ENCODE measurements at regions not wholly inside any gene's neighbourhood (a gene's known extent, or its start where the extent isn't known, plus 50 kb on each side); places are given as distances from the start of the nearest gene placed in this dataset.
"Not testable (repeated sequence)": the region's sequence is repeated elsewhere in the genome, so short reads cannot be mapped to it uniquely, and the experiment has no call there.

- no peak for DNase-seq
Measured at GRCh38 chr14:98184457-98184856, 1087.5 kb downstream of the BCL11B start.

GRCh38 chr14:98185036-98185435 lies 1087.0 kb downstream of the BCL11B start:
- no peak for DNase-seq

- no peak for DNase-seq
Measured at GRCh38 chr14:98186140-98186539, 1085.9 kb downstream of the BCL11B start.

- no peak for DNase-seq
Measured at GRCh38 chr14:98187281-98187680, 1084.7 kb downstream of the BCL11B start.

- DNase-seq = peak; percentile 94
Measured at GRCh38 chr14:98189062-98189461, 1082.9 kb downstream of the BCL11B start.

- DNase-seq = peak; percentile 57
Measured at GRCh38 chr14:98189511-98189910, 1082.5 kb downstream of the BCL11B start.

- DNase-seq = no peak
Measured at GRCh38 chr14:98189944-98190343, 1082.1 kb downstream of the BCL11B start.

- DNase-seq = no peak
Measured at GRCh38 chr14:98192946-98193345, 1079.1 kb downstream of the BCL11B start.

GRCh38 chr14:98194821-98195220 lies 1077.2 kb downstream of the BCL11B start:
- no peak for DNase-seq

GRCh38 chr14:98195256-98195655 lies 1076.7 kb downstream of the BCL11B start:
- no peak for DNase-seq

GRCh38 chr14:98197933-98198332 lies 1074.1 kb downstream of the BCL11B start:
- no peak for DNase-seq

- no peak for DNase-seq
Measured at GRCh38 chr14:98198385-98198784, 1073.6 kb downstream of the BCL11B start.

- no peak for DNase-seq
Measured at GRCh38 chr14:98200601-98201000, 1071.4 kb downstream of the BCL11B start.

GRCh38 chr14:98203421-98203820 lies 1068.6 kb downstream of the BCL11B start:
- no peak for DNase-seq

GRCh38 chr14:98204139-98204538 lies 1067.9 kb downstream of the BCL11B start:
- no peak for DNase-seq

GRCh38 chr14:98207415-98207814 lies 1064.6 kb downstream of the BCL11B start:
- no peak for DNase-seq

GRCh38 chr14:98208211-98208611 lies 1063.8 kb downstream of the BCL11B start:
- DNase-seq = no peak

- DNase-seq = no peak
Measured at GRCh38 chr14:98208943-98209342, 1063.1 kb downstream of the BCL11B start.

- DNase-seq = no peak
Measured at GRCh38 chr14:98210045-98210672, 1061.8 kb downstream of the BCL11B start.

GRCh38 chr14:98217530-98217929 lies 1054.5 kb downstream of the BCL11B start:
- no peak for DNase-seq

GRCh38 chr14:98218218-98218617 lies 1053.8 kb downstream of the BCL11B start:
- no peak for DNase-seq

- no peak for DNase-seq
Measured at GRCh38 chr14:98219638-98220037, 1052.4 kb downstream of the BCL11B start.

GRCh38 chr14:98223106-98223505 lies 1048.9 kb downstream of the BCL11B start:
- no peak for DNase-seq

GRCh38 chr14:98223710-98224109 lies 1048.3 kb downstream of the BCL11B start:
- not testable (repeated sequence) for DNase-seq

GRCh38 chr14:98226411-98226810 lies 1045.6 kb downstream of the BCL11B start:
- DNase-seq = no peak
